AG09319 (cell line): ENCODE measurements at regions not wholly inside any gene's neighbourhood (a gene's known extent, or its start where the extent isn't known, plus 50 kb on each side); places are given as distances from the start of the nearest gene placed in this dataset.

Source experiments
- DNase-seq: peaks from one replicate; pipeline ENCODE4 v3.0.0-alpha.2; 2010; ENCODE audit warnings: low read depth; ENCODE audit errors: extremely low read depth
- TF ChIP-seq, protein P1 (sequence below): IDR thresholded peaks from 2 replicates; pipeline ENCODE4 v1.5.1; 2011; ENCODE audit warnings: low read depth, mild to moderate bottlenecking, inconsistent platforms, low read length, moderate library complexity

DNA sequence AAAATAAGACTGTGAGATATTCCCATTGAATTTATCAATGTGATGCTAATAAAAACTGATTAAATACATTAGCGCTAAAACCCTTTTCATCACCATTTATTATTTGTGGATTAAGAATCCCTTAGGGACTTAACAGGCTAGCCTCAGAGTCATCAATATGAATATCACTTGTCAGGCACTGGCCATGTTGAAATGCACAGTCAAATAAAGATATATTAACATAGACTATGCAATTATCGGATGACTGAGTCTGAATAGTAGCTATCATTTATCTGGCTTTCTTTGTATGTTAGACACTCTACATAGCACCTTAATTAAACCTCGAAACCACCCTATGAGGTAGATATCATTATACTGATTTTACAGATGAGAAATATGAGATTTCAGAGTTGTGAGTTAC, 213.6 kb downstream of the RDH14 start:
- TF ChIP-seq, protein P1, sequence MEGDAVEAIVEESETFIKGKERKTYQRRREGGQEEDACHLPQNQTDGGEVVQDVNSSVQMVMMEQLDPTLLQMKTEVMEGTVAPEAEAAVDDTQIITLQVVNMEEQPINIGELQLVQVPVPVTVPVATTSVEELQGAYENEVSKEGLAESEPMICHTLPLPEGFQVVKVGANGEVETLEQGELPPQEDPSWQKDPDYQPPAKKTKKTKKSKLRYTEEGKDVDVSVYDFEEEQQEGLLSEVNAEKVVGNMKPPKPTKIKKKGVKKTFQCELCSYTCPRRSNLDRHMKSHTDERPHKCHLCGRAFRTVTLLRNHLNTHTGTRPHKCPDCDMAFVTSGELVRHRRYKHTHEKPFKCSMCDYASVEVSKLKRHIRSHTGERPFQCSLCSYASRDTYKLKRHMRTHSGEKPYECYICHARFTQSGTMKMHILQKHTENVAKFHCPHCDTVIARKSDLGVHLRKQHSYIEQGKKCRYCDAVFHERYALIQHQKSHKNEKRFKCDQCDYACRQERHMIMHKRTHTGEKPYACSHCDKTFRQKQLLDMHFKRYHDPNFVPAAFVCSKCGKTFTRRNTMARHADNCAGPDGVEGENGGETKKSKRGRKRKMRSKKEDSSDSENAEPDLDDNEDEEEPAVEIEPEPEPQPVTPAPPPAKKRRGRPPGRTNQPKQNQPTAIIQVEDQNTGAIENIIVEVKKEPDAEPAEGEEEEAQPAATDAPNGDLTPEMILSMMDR = no peak
- no peak for DNase-seq

DNA sequence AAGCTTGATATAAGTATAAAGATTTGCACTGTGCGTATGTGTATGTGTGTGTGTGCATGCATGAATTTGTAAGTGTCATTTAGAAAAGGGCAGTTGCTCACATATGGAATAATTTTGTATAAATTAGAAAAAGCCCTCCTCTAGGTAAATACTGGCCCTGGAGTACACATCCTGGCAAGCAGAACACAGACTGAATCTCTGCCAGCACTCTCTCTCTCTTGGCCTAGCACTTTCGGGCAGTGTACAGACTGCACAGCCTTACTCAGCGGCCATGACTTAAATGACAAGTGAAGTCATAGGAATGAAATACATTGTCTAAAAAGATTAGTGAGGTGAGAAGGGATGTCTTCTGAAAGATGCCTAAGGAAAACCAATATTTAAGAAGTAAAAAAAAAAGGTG, 214.1 kb downstream of the RDH14 start:
- DNase-seq = no peak
- TF ChIP-seq, protein P1 = no peak

DNA sequence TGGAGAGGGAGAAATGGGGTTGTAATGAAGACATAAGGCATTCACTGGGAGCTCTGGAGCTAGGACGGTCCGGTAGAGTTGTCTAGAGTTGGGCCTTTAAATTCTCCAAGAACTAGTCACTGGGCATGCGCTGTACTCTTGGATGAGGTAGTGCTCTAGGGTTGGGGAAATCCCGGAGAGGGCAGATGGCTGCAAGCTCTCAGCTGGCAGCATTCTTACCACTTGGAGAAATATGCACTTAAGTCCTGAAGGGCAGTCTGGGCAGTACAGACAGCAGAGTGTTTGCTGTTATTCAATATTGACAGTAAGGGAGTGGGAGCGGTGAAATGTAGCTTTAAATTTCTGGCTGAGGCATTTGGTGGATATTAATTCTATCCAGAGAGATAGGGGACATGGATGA, 214.6 kb downstream of the RDH14 start:
- DNase-seq = no peak
- TF ChIP-seq, protein P1 = no peak

DNA sequence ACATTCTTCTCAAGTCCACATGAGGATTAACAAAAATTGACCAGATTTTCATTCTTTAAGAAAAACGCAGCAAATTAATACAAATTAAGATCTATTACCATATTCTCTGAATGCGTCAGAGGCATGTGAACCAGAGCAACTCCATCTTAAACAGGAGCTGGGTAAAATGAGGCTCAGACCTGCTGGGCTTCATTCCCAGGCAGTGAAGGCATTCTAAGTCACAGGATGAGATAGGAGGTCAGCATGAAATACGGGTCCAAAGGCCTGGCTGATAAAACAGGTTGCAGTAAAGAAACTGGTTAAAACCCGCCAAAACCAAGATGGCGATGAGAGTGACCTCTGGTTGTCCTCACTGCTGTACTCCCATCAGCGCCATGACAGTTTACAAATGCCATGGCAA, 217.6 kb downstream of the RDH14 start:
- DNase-seq = no peak
- TF ChIP-seq, protein P1 = no peak

DNA sequence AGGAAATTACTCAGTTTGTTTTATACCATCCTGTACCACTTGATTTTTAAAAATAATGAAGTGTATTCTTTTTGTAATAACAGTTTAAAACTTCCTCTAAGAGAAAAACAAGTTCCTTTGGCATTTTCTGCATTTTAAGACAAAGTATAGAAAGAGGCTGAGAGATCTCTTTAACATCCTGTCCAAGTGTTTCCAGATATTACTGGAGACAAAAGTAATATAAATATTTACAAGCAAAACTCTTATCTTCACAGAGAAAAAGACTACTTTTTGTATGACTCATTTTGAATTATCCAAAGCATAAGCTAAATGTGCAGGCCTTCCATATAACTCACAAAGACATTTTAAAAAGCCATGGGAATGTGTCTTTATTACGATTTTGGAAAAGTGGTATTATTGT, 221.1 kb downstream of the RDH14 start:
- DNase-seq = no peak
- TF ChIP-seq, protein P1 = no peak

DNA sequence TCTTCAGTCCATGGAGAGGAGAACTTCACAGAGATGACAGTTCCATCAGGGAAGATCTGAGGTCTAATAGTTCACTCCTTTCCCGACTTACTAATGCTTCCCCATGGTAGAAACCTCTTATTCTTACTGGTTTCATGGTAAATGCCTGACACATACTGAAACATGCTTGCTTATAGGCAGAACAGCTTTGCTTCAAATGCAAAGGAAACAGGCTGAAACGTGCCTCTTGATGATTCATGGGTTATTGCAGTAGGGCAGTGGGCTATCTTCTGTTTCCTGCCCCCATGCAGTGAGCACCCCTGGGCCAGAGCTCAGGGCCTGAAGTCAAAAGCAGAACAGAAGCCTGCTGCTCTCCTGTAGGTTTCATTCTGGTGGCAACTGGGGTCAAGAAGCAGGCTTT, 223.5 kb downstream of the RDH14 start:
- TF ChIP-seq, protein P1 = no peak
- DNase-seq = no peak

DNA sequence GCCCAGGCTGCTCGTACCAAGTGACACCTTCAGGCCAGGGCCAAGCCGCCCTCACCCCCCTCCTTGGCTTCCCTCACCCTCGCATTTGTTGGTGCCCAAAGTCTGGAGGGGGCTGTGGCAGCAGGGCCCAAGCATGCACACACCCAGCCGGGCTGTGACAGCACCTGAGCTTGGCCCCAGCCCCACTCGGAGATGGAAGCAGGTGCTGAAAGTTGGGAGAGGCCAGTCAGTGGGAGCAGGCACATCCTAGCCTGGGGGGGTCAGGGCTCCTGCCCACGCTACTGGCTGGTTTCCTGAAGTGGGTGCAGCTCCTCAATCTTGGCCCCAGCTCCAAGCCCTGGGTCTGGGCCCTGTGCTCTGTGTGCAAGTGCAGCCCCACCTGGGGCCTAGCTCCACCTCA, 228.0 kb downstream of the RDH14 start:
- no peak for DNase-seq
- TF ChIP-seq, protein P1 = no peak
